AG09319 (cell line): ENCODE measurements at regions not wholly inside any gene's neighbourhood (a gene's known extent, or its start where the extent isn't known, plus 50 kb on each side); places are given as distances from the start of the nearest gene placed in this dataset.

ENCODE experiments used
- DNase-seq: peaks from one replicate; pipeline ENCODE4 v3.0.0-alpha.2; 2010; ENCODE audit warnings: low read depth; ENCODE audit errors: extremely low read depth
- TF ChIP-seq, protein P1 (sequence below): IDR thresholded peaks from 2 replicates; pipeline ENCODE4 v1.5.1; 2011; ENCODE audit warnings: low read depth, mild to moderate bottlenecking, inconsistent platforms, low read length, moderate library complexity

DNA sequence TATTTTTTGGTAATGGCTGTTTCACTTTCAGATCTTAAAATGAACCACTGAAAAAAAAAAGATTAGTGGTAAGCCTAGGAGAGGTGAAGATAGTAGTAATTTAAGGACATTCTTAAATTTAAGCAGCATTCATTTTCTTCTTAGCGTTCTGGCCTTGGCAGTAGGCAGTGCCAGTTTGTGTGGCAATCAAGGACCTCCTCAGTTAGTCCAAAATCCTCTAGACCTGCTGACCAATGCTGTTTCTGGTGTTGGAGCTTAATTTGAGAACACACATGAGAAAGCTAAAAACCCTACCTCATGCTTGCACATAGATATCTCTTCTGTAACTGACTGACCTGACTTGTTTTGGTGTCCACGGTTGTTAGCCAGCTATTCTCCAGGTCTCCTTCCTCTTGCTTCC is 219.8 kb upstream of the RGS6 start:
- no peak for DNase-seq
- TF ChIP-seq, protein P1, sequence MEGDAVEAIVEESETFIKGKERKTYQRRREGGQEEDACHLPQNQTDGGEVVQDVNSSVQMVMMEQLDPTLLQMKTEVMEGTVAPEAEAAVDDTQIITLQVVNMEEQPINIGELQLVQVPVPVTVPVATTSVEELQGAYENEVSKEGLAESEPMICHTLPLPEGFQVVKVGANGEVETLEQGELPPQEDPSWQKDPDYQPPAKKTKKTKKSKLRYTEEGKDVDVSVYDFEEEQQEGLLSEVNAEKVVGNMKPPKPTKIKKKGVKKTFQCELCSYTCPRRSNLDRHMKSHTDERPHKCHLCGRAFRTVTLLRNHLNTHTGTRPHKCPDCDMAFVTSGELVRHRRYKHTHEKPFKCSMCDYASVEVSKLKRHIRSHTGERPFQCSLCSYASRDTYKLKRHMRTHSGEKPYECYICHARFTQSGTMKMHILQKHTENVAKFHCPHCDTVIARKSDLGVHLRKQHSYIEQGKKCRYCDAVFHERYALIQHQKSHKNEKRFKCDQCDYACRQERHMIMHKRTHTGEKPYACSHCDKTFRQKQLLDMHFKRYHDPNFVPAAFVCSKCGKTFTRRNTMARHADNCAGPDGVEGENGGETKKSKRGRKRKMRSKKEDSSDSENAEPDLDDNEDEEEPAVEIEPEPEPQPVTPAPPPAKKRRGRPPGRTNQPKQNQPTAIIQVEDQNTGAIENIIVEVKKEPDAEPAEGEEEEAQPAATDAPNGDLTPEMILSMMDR = no peak

DNA sequence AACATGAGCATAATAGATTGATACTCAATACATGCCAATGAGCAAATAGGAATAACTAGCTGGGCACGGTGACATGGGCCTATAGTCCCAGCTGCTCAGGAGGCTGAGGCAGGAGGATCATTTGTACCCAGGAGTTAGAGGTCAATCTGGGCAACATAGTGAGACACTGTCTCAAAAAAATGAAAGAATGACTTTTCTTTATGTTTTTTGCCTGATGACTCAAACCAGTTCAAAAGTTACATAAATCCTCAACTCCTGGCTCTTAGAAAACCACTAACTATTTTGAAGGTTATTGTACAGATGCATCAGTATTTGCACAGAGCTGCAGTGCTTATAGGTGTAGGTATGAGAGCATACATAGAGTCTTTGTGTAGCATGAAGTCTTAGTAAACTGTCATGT is 219.2 kb upstream of the RGS6 start:
- DNase-seq = no peak
- TF ChIP-seq, protein P1 = no peak

DNA sequence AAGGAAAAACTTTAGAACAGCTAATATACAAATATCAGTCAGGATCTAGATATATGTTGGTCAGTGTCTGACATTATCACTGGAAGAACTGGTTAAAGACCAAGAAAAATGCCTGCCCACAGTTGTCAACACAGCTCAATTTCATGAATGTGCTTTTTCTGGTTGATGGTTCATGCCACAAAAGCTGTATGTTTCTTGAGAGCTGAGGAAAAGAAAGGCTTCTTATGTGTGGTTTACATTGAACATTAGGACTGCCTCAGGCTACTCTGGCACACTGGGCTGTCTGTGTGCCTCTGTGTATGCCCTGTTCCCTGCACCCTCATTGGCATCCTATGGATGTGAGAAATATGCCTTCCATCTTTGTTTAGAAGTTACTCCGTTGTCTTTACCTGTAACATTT is 218.8 kb upstream of the RGS6 start:
- no peak for DNase-seq
- TF ChIP-seq, protein P1 = no peak

DNA sequence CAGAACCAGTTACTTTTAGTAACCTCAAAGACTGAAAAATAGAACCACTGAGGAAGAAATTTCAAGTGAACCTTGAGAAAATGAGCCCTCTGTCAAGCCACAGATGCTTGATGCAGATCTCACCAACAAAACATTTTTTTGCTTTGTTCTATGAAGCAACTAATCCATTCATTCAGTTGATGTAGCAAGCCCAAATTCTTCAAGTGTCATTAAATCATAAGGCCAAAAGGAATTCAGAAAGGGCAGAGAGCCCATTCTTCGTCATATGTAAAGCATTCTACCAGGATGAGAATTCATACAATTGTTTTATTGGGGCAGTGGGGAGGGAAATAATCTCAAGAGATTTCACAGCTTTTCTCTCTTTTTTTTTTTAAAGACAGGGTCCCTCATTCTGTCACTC is 218.0 kb upstream of the RGS6 start:
- peak; percentile 60 for DNase-seq

DNA sequence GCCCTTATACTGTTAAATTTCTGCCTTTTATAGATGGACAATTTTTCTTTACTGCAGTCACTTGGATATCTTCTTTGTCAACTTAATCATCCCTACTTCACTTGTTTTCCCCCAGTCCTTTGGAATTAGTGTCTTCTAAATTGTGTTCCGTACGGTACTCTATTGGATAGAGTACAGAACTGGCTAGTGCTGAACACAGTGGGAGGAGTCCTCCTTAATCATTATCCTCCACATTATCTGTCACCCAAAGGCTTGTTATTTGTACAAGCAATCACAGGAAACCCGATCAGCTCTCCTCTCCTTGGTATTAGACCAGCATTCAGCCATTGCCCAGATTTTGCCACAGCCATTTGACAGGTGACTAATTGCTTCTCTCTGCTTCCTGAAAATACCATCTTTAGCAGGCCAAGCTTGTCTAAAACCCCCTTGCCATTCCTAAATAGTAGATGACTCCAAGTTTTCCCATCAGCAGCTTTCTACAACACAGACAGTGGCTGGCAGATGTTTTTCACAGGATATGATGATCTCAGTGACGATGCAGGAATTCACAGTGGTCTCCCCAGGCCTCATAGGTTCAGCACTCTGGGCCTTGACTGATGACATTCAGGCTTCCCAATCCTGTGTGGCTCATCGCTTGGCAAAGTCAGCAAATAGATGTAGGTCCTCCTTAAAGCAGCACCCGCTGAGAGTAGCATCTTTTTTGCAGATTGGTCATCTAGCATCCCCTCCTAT is 216.0 kb upstream of the RGS6 start:
- no peak for DNase-seq
- TF ChIP-seq, protein P1 = no peak

More for the DNA sequence above, 218.0 kb upstream of the RGS6 start:
- TF ChIP-seq, protein P1 = no peak

DNA sequence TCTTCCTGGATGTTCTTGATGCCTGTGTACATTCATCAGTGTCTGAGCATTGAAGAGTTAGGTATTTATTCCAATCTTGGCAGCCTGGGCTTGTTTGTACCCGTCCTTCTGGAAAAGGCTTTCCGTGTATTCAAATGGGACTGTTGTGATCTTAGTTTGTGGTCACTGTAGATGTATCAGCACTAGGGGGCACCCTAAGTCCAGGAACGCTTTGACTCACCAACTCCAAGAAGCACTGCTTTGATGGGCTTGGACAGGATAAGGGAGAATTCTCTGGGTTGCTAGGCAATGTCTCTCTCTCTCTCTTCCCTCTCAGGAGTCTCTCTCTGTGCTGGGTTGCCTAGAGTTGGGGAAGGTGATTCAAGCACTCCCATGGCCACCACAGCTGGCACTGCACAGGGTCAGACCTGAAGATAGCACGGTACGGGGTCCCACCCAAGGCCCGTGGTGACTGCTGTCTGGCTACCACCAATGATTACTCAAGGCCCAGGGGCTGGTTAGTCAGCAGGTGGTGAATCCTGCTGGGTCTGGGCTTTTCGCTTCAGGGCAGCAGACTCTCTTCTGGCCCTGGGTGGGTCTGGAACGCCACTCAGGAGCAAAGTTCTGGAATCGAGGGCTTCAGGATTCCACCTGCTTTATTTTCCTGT is 211.1 kb upstream of the RGS6 start:
- TF ChIP-seq, protein P1 = peak; percentile 53
- peak; percentile 40 for DNase-seq

DNA sequence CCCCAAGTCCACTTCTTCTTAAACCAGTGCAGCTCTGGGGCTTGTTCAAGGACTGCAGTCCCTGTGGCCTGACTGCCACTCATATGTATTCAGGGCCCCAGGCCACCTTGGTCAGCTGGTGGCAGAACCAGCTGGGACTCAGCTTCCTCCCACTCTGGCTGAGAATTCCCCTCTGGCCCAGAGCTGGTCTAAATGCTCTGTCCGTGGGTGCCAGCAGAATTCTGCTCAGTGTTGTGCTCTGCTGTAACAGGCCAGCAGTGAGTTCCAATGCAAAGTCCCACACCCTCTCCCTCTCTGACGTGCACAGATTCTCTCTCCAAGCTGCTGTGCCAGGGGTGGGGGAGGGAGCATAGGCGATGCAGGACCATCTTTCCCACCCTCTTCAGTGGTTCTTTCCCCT is 210.4 kb upstream of the RGS6 start:
- DNase-seq = no peak
- TF ChIP-seq, protein P1 = no peak
